IMR-90 (cell line): ENCODE measurements at regions not wholly inside any gene's neighbourhood (a gene's known extent, or its start where the extent isn't known, plus 50 kb on each side); places are given as distances from the start of the nearest gene placed in this dataset.

Experiments used
- ATAC-seq: fragments of 200-7000 bp; cut with Tn5 transposase; 2 replicates; pipeline ENCODE4 v1.9.1; 2020; ENCODE audit warnings: low read depth, mild to moderate bottlenecking, moderate library complexity
- BruUV-seq: library from RNA; stranded (reverse); fragments of 400-500 nt; replicated peaks from 2 replicates; lab custom pipeline; 2021; lab: Mats Ljungman, UMichigan
- CTCF ChIA-PET: fragments of 300-600 bp; formaldehyde crosslinking; extraction: SDS; loops from one replicate; lab custom pipeline; 2021; ENCODE audit warnings: antibody characterized with exemption; lab: Yijun Ruan, JAX
- POLR2A ChIA-PET: fragments of 300-600 bp; sonication (Branson Sonifier 250); formaldehyde crosslinking; loops from one replicate; lab custom pipeline; 2022; ENCODE audit warnings: antibody characterized with exemption; ENCODE audit not compliant: unreplicated experiment; lab: Charles Lee
- DNase-seq: peaks from one replicate; pipeline ENCODE4 v3.0.0; 2013
- H2AFZ ChIP-seq: replicated peaks from 2 replicates; pipeline ENCODE3; 2013; ENCODE audit warnings: low read length, mild to moderate bottlenecking; ENCODE audit not compliant: poor library complexity
- H2AK5ac ChIP-seq: 2 replicates; pipeline ENCODE4 v1.6.1; 2013; ENCODE audit warnings: low read depth, low read length, inconsistent platforms
- H2AK9ac ChIP-seq: replicated peaks from 2 replicates; pipeline ENCODE3; 2013; ENCODE audit warnings: mild to moderate bottlenecking, low read depth, low read length, moderate library complexity; ENCODE audit not compliant: poor library complexity
- H2BK120ac ChIP-seq: 2 replicates; pipeline ENCODE4 v1.6.1; 2013; ENCODE audit warnings: low read depth, low read length, inconsistent platforms
- H2BK15ac ChIP-seq: 3 replicates; pipeline ENCODE4 v1.6.1; 2013; ENCODE audit warnings: low read depth, low read length, inconsistent platforms
- H2BK20ac ChIP-seq: 2 replicates; pipeline ENCODE4 v1.6.1; 2013; ENCODE audit warnings: low read depth, mild to moderate bottlenecking, inconsistent platforms, low read length, moderate library complexity
- H2BK5ac ChIP-seq: 2 replicates; pipeline ENCODE4 v1.6.1; 2013; ENCODE audit warnings: mild to moderate bottlenecking, low read depth, low read length, inconsistent platforms; ENCODE audit not compliant: poor library complexity, severe bottlenecking
- H3K14ac ChIP-seq: replicated peaks from 2 replicates; pipeline ENCODE4 v1.6.1; 2013; ENCODE audit warnings: low read depth, low read length, inconsistent platforms
- H3K18ac ChIP-seq: 2 replicates; pipeline ENCODE4 v1.6.1; 2013; ENCODE audit warnings: low read depth, low read length, control low read depth
- H3K23ac ChIP-seq: 2 replicates; pipeline ENCODE4 v1.6.1; 2013; ENCODE audit warnings: low read depth, low read length, inconsistent platforms
- H3K27ac ChIP-seq: 2 replicates; pipeline ENCODE4 v1.5.1; 2013; ENCODE audit warnings: mild to moderate bottlenecking, control low read depth, low read length; ENCODE audit not compliant: insufficient read depth
- H3K27me3 ChIP-seq: 2 replicates; pipeline ENCODE4 v1.6.1; 2013; ENCODE audit warnings: low read length; ENCODE audit not compliant: control insufficient read depth, insufficient read depth
- H3K36me3 ChIP-seq: 2 replicates; pipeline ENCODE4 v1.6.1; 2013; ENCODE audit warnings: low read length, mixed read lengths; ENCODE audit not compliant: control insufficient read depth, insufficient read depth
- H3K4ac ChIP-seq: 2 replicates; pipeline ENCODE4 v1.6.1; 2013; ENCODE audit warnings: low read depth, low read length, inconsistent platforms
- H3K4me1 ChIP-seq: 2 replicates; pipeline ENCODE4 v1.6.1; 2013; ENCODE audit warnings: low read length, mixed read lengths; ENCODE audit not compliant: control insufficient read depth, insufficient read depth
- H3K4me2 ChIP-seq: 2 replicates; pipeline ENCODE4 v1.6.1; 2013; ENCODE audit warnings: low read depth, mild to moderate bottlenecking, control low read depth, low read length, moderate library complexity
- H3K4me3 ChIP-seq: 2 replicates; pipeline ENCODE4 v1.5.1; 2013; ENCODE audit warnings: low read depth, mild to moderate bottlenecking, control low read depth, low read length, moderate library complexity; ENCODE audit not compliant: insufficient read depth
- H3K56ac ChIP-seq: 2 replicates; pipeline ENCODE4 v1.6.1; 2013; ENCODE audit warnings: low read length, inconsistent platforms; ENCODE audit not compliant: insufficient read depth; ENCODE audit errors: extremely low read depth
- H3K79me1 ChIP-seq, 2 experiments: 2 replicates each; pipeline ENCODE4 v1.6.1; 2013; ENCODE audit warnings: low read length in 2 of 2, inconsistent platforms in 1 of 2, low read depth in 1 of 2
- H3K9ac ChIP-seq: 2 replicates; pipeline ENCODE4 v1.6.1; 2013; ENCODE audit warnings: low read depth, low read length, control low read depth
- H3K9me1 ChIP-seq: 2 replicates; pipeline ENCODE4 v1.6.1; 2013; ENCODE audit warnings: low read length, inconsistent platforms; ENCODE audit not compliant: insufficient read depth
- H3K9me3 ChIP-seq: 2 replicates; pipeline ENCODE4 v1.6.1; 2013; ENCODE audit warnings: low read length; ENCODE audit not compliant: control insufficient read depth, insufficient read depth
- H4K20me1 ChIP-seq: 2 replicates; pipeline ENCODE4 v1.6.1; 2013; ENCODE audit warnings: low read length, inconsistent platforms; ENCODE audit not compliant: insufficient read depth
- H4K5ac ChIP-seq: 2 replicates; pipeline ENCODE4 v1.6.1; 2013; ENCODE audit warnings: mild to moderate bottlenecking, low read depth, low read length, control low read depth
- H4K8ac ChIP-seq, 2 experiments: 2 replicates each; pipeline ENCODE4 v1.6.1; 2013; ENCODE audit warnings: low read depth in 2 of 2, low read length in 2 of 2, control low read depth in 1 of 2, inconsistent platforms in 1 of 2
- H4K91ac ChIP-seq: 2 replicates; pipeline ENCODE4 v1.6.1; 2013; ENCODE audit warnings: low read depth, low read length, inconsistent platforms; ENCODE audit not compliant: insufficient read depth
- MAFK ChIP-seq: IDR thresholded peaks from 2 replicates; pipeline ENCODE4 v1.6.1; 2012; ENCODE audit warnings: low read depth, low read length, improper control_type of control experiment
- MAZ ChIP-seq: IDR thresholded peaks from 2 replicates; pipeline ENCODE4 v1.6.1; 2012; ENCODE audit warnings: low read depth, mild to moderate bottlenecking, low read length, improper control_type of control experiment, moderate library complexity, borderline replicate concordance
- POLR2A ChIP-seq: IDR thresholded peaks from 2 replicates; pipeline ENCODE4 v1.6.1; 2012; ENCODE audit warnings: mild to moderate bottlenecking, low read depth, low read length
- RFX5 ChIP-seq: IDR thresholded peaks from 2 replicates; pipeline ENCODE4 v1.8.0; 2012; ENCODE audit warnings: low read depth, mild to moderate bottlenecking, low read length, moderate library complexity
- WGBS, 2 experiments: methylation state at CpG; one replicate each; pipeline versions ENCODE4 v1.1.5 to v1.1.7; 2013; ENCODE audit warnings: missing lambda C conversion rate in 2 of 2; ENCODE audit not compliant: insufficient read length in 1 of 2; ENCODE audit errors: extremely low coverage in 2 of 2; 5-methylcytosine and 5-hydroxymethylcytosine counted together
- dilution Hi-C: fragments of 300-500 bp; cut with HindIII; formaldehyde crosslinking; loops from one replicate; pipeline ENCODE4 v1.14.3; 2018; ENCODE audit warnings: low sequenced_read_pairs; ENCODE audit not compliant: unreplicated experiment
- in situ Hi-C: fragments of 300-500 bp; cut with MboI; formaldehyde crosslinking; loops from 3 replicates; pipeline ENCODE4 v1.14.3; 2019; ENCODE audit warnings: low sequenced_read_pairs, inconsistent platforms, mixed read lengths
- intact Hi-C: fragments of 100-400 bp; cut with micrococcal nuclease; formaldehyde crosslinking; loops from 2 replicates; pipeline ENCODE4 v1.10.0; 2022
- TF ChIP-seq, protein P1 (sequence below): conservative IDR thresholded peaks from 2 replicates; pipeline ENCODE4 v1.5.1; 2012; ENCODE audit warnings: mild to moderate bottlenecking, low read depth, low read length, improper control_type of control experiment
- TF ChIP-seq, protein P2 (sequence below): fragments of 150-350 bp; IDR thresholded peaks from 2 replicates; pipeline ENCODE4 v1.6.1; 2016; ENCODE audit warnings: low read depth, mild to moderate bottlenecking, low read length, moderate library complexity, borderline replicate concordance

DNA sequence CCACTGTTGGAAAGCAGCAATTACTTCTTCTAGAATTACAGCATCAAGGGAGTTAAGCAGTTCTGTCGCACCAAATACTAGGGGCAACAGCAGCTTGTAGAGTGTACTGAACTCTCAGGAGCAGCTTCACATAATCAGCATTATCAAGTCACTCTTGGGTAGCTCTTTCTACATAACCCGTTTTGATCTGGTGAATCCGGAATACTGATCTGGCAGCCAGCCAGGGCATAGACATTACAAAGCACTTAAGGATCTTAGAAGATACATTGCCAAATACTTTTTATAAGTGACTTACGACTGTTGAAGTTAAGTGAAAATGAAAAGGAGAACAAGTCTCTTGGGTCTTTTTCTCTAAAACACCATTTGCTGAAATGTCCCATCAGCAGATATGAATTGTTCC, 73.2 kb upstream of the NETO1 start:
- peaks cover 8% of the 10 kb centered on the region for H3K9me3 ChIP-seq
- H3K56ac ChIP-seq = no peak overlapping the region
- H2AFZ ChIP-seq = no peak overlapping the region
- H2BK20ac ChIP-seq = no peak overlapping the region
- intact Hi-C loops (no loop called here), dilution Hi-C loops (no loop called here), in situ Hi-C loops (no loop called here)
- H3K9ac ChIP-seq = no peak overlapping the region
- H4K91ac ChIP-seq = no peak overlapping the region
- no peaks in the 10 kb centered on the region for H3K79me1 ChIP-seq
- H4K5ac ChIP-seq = no peak overlapping the region
- H3K4me2 ChIP-seq = no peak overlapping the region
- no peaks in the 10 kb centered on the region for H3K36me3 ChIP-seq
- H3K4me1 ChIP-seq = no peaks in the 10 kb centered on the region
- ChIA-PET CTCF (interaction anchor here (0.5 kb wide), 1 partner anchor 99 kb away, joined by 3 read pairs; no protein-coding TSS in a partner anchor), POLR2A (no interaction called here)
- no peaks in the 10 kb centered on the region for H3K27me3 ChIP-seq
- H2BK15ac ChIP-seq = no peak overlapping the region
- BruUV-seq = no TSS peak
- H3K9me1 ChIP-seq = no peaks in the 10 kb centered on the region
- no peak overlapping the region for H4K8ac ChIP-seq
- no peak overlapping the region for H2AK5ac ChIP-seq
- no peak overlapping the region for H3K27ac ChIP-seq
- ATAC-seq = no peak
- no peak overlapping the region for H2AK9ac ChIP-seq
- DNase-seq = no peak
- H2BK5ac ChIP-seq = no peak overlapping the region
- no peak overlapping the region for H3K23ac ChIP-seq
- no peaks in the 10 kb centered on the region for H4K20me1 ChIP-seq
- no peak overlapping the region for H3K4me3 ChIP-seq
- no peak overlapping the region for H2BK120ac ChIP-seq
- no peak overlapping the region for H3K14ac ChIP-seq
- H3K4ac ChIP-seq = no peak overlapping the region
- WGBS, 2 experiments = 80% methylated on average over 1 of the region's 4 CpGs; no CpG with 5 or more reads in 1 of the 2 experiments
- TF ChIP-seq, protein P1, sequence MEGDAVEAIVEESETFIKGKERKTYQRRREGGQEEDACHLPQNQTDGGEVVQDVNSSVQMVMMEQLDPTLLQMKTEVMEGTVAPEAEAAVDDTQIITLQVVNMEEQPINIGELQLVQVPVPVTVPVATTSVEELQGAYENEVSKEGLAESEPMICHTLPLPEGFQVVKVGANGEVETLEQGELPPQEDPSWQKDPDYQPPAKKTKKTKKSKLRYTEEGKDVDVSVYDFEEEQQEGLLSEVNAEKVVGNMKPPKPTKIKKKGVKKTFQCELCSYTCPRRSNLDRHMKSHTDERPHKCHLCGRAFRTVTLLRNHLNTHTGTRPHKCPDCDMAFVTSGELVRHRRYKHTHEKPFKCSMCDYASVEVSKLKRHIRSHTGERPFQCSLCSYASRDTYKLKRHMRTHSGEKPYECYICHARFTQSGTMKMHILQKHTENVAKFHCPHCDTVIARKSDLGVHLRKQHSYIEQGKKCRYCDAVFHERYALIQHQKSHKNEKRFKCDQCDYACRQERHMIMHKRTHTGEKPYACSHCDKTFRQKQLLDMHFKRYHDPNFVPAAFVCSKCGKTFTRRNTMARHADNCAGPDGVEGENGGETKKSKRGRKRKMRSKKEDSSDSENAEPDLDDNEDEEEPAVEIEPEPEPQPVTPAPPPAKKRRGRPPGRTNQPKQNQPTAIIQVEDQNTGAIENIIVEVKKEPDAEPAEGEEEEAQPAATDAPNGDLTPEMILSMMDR = no peak
- TF ChIP-seq MAFK = no peak
- TF ChIP-seq, protein P2, sequence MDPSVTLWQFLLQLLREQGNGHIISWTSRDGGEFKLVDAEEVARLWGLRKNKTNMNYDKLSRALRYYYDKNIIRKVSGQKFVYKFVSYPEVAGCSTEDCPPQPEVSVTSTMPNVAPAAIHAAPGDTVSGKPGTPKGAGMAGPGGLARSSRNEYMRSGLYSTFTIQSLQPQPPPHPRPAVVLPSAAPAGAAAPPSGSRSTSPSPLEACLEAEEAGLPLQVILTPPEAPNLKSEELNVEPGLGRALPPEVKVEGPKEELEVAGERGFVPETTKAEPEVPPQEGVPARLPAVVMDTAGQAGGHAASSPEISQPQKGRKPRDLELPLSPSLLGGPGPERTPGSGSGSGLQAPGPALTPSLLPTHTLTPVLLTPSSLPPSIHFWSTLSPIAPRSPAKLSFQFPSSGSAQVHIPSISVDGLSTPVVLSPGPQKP = no peak
- TF ChIP-seq MAZ = no peak
- no peak for TF ChIP-seq RFX5
- no peak for TF ChIP-seq POLR2A
- no peak overlapping the region for H3K18ac ChIP-seq
